ENCODE measurements at regions not wholly inside any gene's neighbourhood (a gene's known extent, or its start where the extent isn't known, plus 50 kb on each side); places are given as distances from the start of the nearest gene placed in this dataset.

DNA sequence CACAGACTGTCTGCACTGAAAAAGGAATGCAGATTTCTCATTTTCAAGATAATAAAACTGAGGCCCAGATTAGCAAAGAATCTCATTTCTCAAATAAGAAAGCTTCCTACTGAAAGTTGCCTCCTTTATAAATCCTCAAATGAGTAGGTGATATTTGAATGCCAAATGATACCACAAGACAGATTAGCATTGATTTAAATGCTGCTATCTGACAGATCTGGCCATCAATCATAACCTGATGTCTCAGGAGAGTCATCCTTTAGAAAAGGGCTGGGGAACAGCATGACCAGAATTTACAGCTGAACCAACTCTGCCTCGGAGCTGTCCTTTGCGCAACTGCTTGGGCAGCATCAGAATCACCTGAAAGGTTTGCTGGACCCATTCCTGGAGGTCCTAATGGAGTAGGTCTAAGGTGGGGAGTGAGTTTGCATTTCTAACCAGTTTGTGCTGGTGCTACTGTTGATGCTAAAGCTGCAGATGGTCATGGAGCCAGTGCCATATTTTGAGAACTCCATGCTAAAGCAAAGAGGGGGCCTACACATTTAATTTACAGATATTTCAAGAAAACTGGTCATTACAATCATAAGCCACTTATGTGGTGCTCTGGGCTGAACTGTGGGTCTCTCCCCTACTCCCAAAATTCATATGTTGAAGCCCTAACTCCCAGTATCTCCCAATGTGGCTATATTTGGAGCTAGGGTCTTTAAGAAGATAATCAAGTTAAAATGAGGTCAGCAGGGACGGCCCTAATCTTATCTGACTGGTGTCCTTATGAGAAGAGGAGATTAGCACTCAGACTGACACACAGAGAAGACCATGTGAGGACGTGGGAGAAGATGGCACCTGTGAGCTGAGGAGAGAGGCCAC, 295.5 kb upstream of the JARID2 start:
- TF ChIP-seq REST (IDR thresholded peaks at IDR 0.05; ENCODE audit: low read depth, low read length) (no peak), SMC3 (IDR thresholded peaks at IDR 0.05; ENCODE audit: low read depth, low read length) (no peak), POLR2AphosphoS5 (IDR thresholded peaks at IDR 0.05; ENCODE audit: low read depth, low read length) (no peak), RAD21 (IDR thresholded peaks at IDR 0.05; ENCODE audit: low read length) (no peak), FOXJ3 (CRISPR knock-in tag; IDR thresholded peaks at IDR 0.05) (no peak)
- TF ChIP-seq, protein P1, sequence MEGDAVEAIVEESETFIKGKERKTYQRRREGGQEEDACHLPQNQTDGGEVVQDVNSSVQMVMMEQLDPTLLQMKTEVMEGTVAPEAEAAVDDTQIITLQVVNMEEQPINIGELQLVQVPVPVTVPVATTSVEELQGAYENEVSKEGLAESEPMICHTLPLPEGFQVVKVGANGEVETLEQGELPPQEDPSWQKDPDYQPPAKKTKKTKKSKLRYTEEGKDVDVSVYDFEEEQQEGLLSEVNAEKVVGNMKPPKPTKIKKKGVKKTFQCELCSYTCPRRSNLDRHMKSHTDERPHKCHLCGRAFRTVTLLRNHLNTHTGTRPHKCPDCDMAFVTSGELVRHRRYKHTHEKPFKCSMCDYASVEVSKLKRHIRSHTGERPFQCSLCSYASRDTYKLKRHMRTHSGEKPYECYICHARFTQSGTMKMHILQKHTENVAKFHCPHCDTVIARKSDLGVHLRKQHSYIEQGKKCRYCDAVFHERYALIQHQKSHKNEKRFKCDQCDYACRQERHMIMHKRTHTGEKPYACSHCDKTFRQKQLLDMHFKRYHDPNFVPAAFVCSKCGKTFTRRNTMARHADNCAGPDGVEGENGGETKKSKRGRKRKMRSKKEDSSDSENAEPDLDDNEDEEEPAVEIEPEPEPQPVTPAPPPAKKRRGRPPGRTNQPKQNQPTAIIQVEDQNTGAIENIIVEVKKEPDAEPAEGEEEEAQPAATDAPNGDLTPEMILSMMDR (IDR thresholded peaks at IDR 0.05) = no peak

Data from SK-N-SH (cell line).